ENCODE measurements at regions not wholly inside any gene's neighbourhood (a gene's known extent, or its start where the extent isn't known, plus 50 kb on each side); places are given as distances from the start of the nearest gene placed in this dataset.
"Not testable (repeated sequence)": the region's sequence is repeated elsewhere in the genome, so short reads cannot be mapped to it uniquely, and the experiment has no call there.

DNA sequence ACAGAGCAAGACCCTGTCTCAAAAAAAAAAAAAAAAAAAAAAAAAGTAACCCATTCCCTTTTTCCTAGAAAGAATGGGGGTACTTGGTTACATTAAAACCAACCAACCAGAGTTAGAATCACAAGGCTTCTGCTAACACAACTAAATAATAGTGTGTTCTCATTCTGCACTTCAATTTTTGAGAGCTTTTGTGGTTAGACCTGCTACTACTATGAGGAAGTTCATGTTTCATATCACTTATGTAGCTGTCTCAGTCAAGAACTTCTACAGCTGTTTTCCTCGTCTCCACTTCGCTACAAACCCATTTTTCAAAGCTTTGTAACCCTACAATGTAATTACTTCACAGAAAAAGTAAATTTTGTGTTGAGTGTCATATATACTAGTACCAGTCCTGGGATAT is 58.3 kb downstream of the PDHA2 start:
- DNase-seq (ENCODE audit: low read depth) = no peak

- no peak for DNase-seq (ENCODE audit: low read depth)
These were observed 69.3 kb downstream of the PDHA2 start for GRCh38 chr4:95909211-95909610.

DNA sequence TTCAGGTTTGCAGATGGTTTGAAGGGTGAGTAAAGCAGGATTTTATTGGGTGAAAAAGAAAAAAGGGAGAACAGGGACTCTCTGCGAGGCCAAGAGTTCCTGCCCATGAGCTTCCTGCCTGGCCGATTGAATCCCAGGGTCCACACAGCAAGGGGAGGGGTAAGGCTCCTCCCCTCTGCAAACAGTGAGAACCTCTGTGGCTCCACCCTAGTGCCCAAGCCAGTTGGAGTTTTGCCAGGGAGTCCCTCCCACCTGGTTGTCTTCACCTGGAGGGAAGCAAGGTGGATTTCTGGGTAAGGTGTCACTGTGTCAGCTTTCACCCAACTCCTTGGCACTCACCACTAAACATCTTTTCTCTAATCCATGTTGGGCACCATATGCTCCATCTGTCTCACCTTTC is 70.9 kb downstream of the PDHA2 start:
- DNase-seq (ENCODE audit: low read depth) = no peak

DNA sequence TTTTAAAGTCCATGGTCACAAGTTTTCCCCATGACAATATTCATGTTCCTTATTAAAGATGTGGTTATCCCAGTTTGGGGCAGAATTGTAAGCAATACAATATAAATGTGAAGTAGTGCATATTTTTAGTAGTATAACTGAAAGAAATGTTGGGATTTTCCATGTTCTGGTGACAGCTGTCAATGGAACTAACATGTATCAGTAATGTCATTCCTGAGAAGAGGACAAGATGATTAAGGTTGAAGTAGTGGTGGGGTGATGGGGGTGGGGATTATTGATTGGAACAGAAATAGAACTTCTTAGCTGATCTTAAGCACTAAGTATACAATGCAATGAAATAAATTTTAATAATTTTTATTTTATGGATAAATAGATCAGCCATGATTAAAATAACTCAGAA is 81.6 kb downstream of the PDHA2 start:
- DNase-seq (ENCODE audit: low read depth) = no peak

- DNase-seq (ENCODE audit: low read depth) = no peak
These were observed 89.7 kb downstream of the PDHA2 start for GRCh38 chr4:95929448-95930064.

- DNase-seq (ENCODE audit: low read depth) = no peak
These were observed 99.2 kb downstream of the PDHA2 start for GRCh38 chr4:95939141-95939540.

GRCh38 chr4:95949136-95949765 is 109.4 kb downstream of the PDHA2 start:
- DNase-seq (ENCODE audit: low read depth) = no peak

DNA sequence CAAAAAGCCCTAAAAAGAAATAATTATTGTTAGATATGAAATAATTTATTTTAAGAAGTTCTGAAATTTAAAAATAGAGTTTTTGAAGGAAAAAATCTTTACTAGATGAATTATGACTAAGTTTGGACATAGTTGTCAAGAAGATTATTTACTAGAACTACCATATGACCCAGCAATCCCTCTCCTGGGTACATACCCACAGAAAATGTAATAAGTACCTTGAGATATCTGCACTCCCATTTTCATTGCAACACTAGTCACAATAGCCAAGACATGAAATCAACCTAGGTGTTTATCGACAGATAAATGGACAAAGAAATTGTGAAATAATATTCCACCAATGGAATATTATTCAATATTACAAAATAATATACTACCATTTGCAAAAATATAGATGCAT is 109.9 kb downstream of the PDHA2 start:
- DNase-seq (ENCODE audit: low read depth) = no peak

DNA sequence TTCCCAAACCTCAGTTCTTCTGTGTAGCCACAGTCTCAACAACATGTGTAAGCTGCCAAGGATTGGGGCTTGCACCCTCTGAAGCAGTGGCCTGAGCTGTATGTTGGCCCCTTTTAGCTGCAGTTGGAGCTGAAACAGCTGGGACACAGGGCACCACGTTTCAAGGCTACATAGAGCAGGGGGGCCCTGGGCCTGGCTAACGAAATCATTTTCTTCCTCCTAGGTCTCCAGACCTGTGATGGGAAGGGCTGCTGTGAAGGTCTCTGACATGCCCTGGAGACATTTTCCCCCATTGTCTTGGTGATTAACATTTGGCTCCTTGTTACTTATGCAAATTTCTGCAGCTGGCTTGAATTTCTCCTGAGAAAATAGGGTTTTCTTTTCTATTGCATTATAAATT is 112.6 kb downstream of the PDHA2 start:
- not testable (repeated sequence) for DNase-seq (ENCODE audit: low read depth)

DNA sequence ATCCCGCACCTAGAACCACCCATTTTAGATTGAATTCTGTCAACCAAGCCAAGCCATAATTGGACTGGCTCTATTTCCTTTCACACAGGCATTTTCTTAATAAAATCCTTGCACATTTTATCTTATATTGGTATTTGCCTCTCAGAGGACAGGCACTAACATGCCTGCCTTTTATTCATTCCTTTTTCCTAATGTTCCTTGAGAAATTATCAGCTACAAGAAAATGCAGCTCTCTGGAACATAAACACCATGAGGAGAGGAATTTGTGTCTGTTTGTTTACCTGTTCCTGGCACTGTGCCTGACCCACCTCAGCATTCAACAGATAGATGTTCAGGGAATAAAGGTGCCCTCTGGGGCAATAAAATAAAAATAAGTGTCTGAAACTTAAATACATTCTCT is 116.2 kb downstream of the PDHA2 start:
- no peak for DNase-seq (ENCODE audit: low read depth)

- no peak for DNase-seq (ENCODE audit: low read depth)
These were observed 117.2 kb downstream of the PDHA2 start for GRCh38 chr4:95957054-95957453.

- no peak for DNase-seq (ENCODE audit: low read depth)
These were observed 117.9 kb downstream of the PDHA2 start for GRCh38 chr4:95957759-95958158.

DNA sequence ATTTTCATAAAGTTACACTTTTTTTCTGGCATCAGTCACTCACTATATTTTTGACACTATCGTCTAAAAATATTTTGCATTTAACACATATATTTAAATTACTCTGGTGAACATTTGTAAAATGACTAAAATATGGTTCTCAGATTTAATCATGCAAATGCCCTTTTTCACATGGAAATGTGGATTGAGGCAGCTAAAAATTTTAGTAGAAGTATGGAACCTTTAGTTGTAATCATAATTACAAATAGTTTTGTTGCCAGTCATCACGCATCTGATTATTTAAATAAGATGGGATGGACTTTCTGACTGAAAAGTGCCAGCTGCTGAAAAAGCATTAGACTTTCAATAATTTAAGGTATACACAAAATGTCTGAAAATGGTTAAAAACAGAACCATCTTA is 119.3 kb downstream of the PDHA2 start:
- no peak for DNase-seq (ENCODE audit: low read depth)

DNA sequence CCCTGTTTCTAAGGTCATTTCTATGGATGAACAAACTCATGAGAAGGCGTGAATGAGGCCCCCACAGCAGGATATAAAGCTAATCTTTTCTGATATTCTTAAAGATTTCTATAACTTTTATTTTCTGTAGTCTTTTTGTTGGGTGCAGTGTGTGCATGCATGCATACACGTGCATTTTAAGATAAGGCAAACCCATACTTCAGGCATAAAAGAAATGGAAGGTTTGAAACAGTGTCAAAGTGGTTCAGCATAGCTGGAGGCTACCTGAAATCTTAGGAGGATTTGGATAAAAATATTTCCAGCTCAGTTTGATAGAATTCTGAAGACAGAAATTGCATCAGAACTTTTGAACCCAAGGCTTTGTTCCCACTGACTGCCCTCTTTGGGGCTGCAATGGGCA is 119.7 kb downstream of the PDHA2 start:
- no peak for DNase-seq (ENCODE audit: low read depth)

- no peak for DNase-seq (ENCODE audit: low read depth)
These were observed 123.6 kb downstream of the PDHA2 start for GRCh38 chr4:95963456-95963855.

DNA sequence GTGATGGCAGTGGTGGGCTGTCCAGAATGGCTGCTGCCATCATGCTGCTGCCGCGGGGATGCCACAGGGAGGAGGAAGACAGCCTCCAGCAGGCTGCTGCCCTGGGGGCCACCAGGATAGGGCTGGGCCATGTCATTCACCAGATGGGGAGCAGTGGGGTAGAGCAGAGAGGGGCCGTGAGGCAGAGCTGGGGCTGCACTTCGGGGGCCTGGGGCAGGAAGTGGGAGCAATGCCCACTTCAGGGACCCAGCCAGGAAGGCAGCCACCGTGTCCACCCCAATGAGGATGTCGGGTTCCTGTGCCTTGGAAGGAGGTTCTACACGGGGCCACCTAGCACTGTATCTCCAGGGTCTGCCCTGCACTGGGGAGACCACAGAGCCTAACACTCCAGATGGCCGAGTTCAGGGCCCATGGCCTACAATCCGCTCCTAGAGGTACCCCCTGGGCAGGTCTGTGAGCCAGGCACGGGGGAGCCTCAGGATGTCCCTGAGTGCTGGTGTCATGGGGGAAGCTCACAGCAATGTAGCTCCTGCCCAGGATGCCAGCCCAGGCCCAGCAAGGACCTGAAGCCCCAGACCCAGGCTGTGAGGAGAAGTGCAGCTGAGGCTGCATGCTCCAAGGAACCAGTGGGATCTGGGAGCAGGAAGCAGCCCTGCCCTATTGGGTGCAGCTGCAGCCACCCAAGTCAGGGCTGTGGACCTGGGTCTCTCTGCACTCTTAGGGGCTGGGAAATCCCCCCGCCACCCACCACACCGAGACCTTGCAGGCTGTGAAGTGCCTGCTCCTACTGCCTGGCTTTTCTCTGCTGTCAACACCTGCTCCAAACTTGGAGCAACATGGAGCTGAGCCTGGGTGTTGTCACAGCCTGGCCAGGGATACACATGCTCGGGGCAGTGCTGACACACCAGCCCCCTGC is 140.3 kb downstream of the PDHA2 start:
- no peak for DNase-seq (ENCODE audit: low read depth)

- DNase-seq (ENCODE audit: low read depth) = no peak
These were observed 141.0 kb downstream of the PDHA2 start for GRCh38 chr4:95980877-95981360.

DNA sequence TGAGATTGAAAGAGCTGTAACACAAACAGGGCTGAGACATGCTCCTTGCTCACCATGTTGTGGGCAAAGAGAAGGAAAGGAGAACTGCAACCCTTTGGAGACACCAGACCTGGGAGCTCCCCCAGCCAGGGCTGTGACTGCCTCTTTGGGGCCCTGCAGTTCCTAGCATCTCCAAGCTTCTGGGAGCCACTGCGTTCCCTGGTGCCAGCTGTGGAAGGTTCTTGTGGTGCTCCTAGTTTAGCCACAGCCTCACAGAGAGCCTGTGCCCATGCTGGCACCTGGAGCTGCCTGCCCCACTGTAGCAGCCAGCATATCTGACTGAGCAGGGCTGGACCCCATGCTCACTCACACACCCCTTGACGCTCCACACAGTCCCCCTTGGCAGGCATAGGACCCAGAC is 141.7 kb downstream of the PDHA2 start:
- DNase-seq (ENCODE audit: low read depth) = no peak

- no peak for DNase-seq (ENCODE audit: low read depth)
These were observed 142.6 kb downstream of the PDHA2 start for GRCh38 chr4:95982516-95982915.

DNA sequence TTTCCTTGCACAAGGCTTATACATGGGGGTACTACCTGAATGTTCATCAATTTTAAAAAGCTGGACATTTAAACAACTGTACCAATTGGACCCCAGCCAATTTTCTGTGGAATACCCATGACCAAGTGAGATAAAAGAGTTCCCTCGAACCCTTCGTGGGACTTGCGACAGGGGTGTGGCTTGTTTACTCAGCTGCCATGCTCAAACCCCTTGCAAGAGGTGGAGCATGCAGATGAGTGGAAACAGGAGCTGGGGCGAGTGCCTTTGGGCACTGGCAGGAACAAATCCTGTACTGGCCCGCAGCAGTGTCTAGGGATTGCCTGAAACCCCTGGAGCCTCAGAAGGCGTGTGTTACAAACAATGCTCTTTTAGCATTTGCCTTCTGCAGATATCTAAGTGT is 144.2 kb downstream of the PDHA2 start:
- DNase-seq (ENCODE audit: low read depth) = no peak

- DNase-seq (ENCODE audit: low read depth) = no peak
These were observed 145.2 kb downstream of the PDHA2 start for GRCh38 chr4:95985051-95985450.

DNA sequence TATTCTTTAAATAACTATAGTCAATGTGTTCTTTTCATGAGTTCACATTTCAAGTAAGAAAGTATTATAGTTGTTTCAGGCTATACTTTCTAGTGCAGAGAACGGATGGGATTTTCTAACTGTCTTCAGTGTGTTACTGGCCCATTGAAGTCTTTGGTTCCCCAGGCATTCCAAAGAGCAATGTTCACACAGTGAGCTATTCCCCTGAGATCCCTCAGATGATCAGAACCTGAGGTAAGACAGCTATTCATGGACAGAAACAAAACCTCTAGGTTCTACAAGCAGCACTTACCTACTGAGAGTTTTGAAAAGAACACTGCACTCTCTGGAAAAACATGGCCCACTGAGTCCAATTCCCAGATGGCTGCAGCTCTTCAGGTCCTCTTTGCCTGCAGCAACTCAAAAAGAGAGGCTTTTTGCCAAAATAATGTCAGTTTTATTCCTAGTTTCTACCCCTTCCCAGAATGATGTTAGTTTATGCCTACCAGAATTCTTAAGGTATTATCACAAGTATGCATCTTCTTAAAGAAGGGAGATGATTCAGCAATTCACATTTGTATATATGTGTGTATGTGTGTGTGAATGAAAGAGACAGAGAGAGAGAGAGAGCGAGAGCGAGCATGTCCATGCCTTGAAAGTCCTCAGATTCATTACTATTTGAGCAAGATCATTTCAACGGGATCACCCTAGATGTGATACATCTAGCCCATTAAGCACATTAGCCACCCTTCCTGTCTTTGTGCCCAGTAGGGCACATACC is 146.1 kb downstream of the PDHA2 start:
- no peak for DNase-seq (ENCODE audit: low read depth)

Measured in Daoy (cell line).